ENCODE measurements at regions not wholly inside any gene's neighbourhood (a gene's known extent, or its start where the extent isn't known, plus 50 kb on each side); places are given as distances from the start of the nearest gene placed in this dataset.

DNA sequence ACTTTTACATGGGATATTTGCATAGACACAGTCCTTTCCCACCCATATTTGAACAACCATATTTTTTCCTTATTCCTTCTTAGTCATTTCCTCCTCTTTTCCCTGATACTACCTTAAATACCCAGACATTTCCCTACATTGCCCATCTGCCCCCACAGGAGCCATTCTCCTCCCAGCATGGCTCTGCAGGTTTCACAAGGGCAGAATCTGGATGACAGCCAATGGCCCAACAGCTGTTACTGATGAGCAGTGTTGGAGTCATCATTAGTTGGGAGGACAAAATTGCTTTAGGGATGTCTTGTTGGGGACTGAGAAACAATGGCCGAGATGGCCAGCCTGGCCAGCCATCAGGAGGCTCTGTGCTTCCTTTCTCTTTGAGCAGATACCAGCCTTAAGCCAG lies 209.5 kb downstream of the KLF5 start:
- no peak for DNase-seq

DNA sequence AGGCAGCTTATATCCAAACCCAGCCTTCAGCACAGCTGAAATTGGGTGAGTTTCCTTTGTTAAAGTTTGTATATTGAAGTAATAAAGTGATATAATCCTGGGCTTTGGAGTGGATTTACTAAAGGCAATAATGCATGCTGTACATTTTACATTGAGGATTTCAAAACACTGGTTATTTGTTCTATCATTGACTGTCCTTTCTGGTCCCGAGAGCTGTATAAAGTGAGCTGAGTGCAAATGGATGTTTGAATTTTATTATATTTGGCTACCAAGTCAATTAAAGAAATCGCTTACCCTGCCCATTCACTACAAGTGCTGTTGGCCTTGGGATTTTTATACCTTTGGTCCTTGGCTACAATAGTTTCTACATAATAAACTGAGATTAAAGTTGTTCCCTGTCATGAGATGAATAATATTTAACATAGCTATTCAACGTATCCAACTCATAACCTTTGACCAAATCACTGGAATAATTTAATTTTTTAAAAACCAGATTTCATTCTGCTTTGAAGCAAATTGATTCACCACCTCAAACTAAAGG lies 207.9 kb downstream of the KLF5 start:
- no peak for DNase-seq

DNA sequence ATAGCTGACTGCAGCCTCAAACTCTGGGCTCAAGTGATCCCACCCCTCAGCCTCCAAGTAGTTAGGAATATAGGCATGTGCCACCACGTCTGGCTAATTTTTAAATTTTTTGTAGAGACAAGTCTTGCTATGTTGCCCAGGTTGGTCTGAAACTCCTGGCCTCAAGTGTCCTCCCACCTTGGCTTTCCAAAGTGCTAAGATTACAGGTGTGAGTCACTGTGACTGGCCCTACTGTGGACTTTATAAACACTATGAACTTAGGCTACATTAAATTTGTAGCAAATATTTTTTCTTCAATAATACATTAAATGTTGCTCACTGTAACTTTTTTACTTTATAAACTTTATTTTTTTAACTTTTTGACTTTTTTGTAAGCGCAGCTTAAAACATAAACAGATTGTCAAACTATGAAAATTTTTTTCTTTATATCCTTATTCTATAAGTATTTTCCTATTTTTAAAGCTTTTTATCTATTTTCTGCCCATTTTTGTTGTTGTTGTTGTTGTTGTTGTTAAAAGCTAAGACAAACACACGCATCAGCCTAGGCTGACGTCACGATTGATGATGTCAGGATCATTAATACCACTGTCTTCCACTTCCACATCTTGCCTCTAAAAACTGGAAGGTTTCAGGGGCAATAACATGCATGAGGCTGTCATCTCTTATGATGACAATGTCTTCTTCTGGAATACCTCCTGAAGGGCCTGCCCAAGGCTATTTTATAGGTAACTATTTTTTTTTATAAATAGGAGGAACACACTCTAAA lies 204.2 kb downstream of the KLF5 start:
- DNase-seq, result no peak

DNA sequence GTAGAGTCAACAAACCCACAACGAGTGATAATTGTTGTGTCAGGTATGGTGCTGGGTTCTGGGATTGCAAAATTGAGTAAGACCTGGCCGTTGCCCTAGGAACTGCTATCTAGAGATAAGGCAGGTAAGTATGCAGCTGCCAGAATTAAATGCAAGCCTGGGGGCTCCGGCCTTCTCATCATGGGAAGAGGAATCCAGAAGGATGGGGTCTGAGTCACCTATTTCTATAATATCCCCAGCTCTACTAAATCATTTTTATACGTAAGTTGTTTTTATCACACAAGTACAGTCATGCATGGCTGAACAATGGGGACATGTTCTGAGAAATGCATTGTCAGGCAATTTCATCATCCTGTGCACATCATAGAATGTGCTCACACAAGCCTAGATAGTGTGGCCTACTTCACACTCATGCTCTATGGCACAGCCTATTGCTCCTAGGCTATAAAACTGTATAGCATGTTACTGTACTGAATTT lies 203.0 kb downstream of the KLF5 start:
- DNase-seq, result no peak

DNA sequence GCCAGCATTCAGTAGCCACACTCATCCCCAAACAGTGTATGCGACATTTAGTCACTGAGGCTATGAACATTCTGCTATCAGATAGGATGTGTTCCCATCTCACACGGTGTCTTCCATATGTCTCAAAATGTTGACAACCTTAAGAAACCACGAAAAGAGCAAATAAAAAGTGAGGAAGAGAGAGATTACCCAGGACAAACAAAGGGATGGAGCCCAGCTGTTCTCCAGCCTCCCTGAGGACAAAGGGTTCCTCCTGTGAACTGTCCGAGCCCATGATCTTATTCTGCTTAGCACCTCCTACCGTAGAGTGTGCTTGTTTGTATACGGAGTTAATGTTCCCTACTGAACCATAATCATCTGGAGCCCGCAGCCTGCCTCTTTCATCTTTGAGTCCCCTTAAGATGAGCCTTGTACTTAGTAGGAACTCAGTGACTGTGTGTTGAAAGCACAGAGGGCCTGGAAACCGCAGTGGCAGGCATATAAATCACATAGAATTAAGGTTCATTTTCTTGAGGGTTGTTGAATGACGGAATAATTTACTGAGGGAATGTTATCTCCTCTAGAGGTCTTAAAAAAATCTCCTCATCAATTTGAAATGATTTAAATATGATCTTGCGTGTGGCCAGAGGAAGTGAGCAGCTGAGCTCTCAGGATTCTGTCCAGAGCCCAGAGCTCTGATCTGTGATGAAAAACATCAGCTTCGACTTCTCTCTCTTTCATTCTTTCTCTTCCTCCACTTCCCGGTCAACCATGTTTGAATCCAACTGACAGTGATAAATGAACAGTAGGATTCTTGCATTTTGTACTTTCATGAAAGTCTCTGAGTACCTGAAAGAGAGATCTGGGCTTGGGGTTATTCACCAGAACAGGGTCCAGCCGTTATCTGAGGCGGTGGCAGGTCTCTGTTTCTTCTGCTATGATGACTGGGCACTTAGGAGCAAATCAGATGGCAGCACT lies 200.5 kb downstream of the KLF5 start:
- no peak for DNase-seq

DNA sequence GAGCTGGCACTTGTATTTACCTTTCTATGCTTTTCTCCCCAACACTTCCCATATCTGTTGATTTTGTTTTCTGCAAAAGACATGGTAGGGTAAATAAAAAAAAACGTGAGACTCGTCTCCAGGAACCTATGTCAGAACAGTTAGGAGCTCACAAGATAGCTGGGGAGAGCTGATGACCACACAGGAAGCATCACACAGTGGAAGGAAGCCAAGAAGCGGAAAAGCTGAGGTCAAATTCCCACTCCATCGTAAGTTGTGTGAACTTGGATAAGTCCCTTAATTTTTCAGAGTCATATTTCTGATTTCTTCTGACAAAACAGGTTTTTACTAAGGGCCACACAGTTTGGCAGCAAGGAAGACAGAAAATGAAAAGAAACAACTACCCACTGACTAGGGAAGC lies 199.6 kb downstream of the KLF5 start:
- no peak for DNase-seq

DNA sequence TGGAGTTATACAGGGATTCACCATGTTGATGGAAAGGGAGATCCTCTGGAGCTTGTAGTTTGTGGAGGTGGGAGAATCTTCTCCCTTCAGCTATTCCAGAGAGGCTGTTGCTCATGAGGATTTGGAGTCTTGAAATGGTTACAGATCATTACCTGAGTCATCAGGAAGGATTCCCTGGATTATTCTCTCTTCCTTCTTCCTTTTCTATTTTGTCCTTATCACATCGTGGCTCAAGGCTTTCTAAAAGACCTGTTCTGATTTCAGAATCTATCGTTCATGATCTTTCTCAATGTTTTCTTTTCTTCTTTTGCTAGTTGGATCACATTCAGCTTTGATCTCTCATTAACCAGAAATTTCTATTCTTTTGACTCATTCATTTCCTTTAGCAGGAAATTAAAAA lies 196.0 kb downstream of the KLF5 start:
- DNase-seq, result no peak

DNA sequence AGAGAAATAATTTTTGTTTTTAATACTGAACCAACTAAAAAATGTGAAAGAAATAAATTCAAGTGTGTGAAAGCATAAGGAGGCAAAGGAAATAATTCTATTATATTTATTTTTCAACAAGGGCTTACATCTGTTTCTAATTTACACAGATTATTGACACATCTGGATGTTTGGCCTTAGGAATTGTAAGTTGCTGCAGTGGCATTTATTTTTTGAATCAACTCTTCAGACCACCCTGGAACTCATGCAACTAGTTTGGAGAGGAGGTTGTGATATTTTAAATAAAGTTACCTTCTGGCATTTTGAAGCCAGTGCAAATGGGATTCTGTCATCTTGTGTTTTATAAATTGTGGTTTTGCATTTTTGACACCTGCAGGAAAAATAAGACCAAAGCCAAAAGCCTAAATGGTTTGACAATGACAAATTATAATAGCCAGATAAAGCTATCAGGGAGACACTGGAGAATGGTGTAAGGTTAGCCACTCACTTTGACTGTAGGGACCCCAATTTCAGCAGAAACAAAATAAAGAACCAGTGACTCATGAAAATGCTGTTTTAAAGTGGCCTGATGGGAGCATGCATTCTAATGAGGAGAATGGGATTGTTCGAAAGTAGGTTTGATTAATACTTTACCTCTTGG lies 192.9 kb downstream of the KLF5 start:
- no peak for DNase-seq

DNA sequence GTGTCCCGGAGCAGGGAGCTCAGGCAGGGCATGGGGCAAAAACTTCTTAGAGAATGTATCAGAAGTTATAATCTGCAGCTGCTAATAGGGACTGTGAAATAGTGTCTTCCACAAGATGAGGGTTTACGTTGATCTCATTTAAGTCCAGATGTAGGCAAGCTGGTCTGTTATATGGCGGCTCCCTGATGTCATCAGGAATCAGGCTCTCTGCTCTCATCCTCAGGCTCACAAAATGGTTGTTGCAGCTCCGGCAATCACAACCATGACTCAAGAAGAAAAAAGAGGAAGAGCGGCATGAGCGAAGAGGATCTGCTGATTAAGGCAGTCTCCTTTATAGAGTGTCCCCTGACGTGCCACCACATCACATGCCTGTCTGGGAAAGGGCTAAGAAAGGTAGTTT lies 191.3 kb downstream of the KLF5 start:
- no peak for DNase-seq

DNA sequence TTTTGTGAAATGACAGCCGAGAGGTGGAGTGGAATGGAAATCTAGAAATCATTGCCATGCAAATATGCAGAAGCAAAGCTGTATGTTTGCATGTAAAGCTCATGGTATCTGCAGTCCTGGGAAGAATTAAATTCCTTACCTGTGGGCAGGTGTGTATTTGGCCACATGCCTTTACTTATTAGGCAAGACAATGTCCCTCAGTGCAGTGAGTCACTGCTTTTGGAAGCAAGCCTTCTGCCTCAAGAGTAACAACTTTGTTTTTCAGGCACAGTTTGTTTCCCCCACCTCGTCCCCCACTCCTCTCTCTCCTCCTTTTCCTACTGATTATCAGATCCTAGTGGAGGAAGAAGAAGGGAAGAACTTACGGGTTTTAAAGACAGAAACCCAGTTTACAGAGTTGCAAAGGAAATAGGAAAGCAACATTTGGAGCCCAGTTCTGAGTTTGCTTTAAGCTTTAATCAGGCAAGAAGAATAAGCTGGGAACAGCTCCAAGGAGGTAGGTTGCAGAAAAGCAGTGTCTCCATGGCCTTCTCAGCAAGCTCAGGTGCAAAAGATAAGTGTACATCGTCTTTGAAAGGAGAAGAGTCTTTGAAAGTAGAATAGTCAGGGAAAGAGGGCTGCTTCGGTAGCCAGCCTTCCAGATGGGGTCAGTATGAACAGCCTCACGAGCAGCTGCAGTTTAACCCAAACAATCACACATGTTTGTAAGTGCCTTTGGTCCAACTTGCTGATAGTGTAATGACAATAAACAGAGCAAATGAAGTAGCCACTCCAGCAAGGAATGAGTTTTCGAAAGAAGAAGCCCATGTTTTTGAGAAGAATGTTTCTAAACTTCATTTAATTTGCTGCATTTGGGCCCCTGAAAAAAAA lies 190.1 kb downstream of the KLF5 start:
- no peak for DNase-seq

DNA sequence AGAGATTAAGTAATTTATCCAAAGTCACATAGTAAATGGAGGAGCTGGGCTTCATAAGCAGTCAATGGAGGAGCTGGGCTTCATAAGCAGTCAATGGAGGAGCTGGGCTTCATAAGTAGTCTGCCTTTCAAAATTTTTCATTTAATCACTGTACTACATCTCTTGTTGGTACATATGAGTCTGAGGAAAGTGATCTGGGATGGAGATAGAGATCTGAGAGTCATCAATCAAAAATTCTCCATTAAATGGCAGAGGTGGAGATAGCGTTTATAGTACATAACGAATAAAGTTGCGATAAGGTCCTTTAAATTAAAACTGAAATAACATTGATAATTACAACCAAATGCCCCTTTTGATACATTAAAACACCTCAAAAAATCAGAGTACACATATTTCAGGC lies 189.3 kb downstream of the KLF5 start:
- no peak for DNase-seq

DNA sequence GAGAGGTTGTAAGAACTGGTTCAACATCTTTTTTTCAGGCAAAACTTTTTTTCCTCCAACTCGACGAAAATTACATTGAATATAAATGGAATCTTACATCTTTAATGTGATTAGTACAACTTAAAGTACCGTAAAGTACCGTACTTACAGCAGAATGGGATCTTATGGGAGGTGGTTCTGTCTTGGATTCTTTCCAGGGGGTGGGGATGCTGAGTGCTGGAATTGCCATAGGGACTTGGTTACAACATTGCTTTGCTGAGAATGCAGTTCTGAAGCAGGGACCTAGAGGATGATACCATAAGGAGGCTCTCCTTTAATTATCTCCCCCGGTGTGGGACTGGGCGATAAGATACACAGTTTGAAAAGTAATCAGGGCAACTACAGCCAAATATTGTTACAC lies 186.4 kb downstream of the KLF5 start:
- no peak for DNase-seq

DNA sequence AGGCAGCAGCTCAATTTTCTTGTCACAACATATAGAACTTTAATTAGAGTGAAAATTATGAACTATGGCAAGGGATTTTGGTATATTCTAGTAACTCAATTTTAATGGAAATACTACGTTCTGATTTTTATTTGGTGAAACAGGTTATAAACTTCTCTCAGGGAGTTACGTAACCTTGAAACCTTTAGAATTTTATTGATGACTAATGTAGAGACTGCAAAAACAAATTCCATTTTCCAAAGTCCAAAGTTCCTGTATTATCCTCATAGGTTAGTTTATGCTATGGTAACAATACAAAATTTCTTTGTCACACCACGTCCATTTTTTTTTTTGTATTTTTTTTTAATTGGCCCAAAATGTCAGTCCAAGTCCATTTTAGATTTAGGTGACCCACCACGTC lies 185.7 kb downstream of the KLF5 start:
- DNase-seq, result no peak

DNA sequence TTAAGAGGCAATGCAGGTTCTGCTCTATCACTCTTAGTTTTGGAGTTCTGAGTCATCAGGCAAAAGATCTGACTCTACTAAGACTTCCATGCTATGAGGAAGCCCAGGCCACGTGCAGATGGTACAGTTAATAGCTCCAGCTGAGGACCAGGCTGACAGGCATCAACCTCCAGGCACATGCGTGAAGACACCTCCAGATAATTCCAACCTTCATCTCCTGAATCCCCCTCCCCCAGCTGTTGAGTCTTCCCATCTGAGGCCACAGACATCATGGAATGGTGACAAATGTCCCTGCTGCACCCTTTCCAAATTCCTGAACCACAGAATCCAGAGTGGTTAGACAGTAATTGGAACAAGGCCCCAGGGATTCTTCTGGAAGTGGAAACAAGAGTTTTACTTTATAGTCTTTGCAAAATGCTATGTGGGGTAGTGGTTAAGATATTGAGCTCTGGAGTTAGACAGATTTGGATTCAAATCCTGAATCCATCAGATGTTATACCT lies 183.8 kb downstream of the KLF5 start:
- no peak for DNase-seq

DNA sequence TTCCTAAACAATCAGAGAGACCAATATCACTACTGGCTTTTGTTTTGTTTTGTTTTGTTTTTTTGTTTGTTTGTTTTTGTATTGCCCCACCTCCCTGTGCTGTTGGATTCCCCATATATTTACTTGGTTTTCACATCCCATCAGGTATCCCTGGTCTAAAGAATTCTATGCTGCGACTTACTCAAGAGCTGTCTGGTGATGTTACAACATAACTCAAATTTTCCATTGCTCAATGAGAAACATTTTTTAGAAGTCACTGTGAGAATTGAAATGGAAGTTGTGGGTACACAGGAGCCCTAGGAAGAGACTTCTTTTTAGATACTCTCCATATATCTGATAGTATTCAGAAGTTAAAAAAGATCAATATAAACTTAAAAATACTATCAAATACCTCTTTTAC lies 181.4 kb downstream of the KLF5 start:
- DNase-seq, result no peak

DNA sequence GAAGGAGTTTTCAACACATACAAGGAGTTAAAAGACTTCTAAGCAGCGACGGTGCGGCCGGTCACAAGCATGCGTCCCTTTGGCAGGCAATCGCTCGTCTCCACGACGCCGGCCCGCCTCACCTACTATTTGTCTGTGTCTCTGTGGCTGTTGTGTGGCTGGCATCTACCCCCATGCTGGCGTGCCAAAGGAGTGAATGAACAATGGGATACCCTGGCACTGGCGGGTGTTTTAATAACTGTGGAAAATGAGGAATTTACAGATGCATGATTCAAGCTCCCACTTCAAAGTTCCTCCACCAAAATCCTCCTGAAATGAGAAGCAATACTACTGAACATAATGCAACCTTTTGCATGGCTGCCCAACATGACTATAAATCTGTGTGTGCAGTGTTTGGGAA lies 176.6 kb downstream of the KLF5 start:
- no peak for DNase-seq

DNA sequence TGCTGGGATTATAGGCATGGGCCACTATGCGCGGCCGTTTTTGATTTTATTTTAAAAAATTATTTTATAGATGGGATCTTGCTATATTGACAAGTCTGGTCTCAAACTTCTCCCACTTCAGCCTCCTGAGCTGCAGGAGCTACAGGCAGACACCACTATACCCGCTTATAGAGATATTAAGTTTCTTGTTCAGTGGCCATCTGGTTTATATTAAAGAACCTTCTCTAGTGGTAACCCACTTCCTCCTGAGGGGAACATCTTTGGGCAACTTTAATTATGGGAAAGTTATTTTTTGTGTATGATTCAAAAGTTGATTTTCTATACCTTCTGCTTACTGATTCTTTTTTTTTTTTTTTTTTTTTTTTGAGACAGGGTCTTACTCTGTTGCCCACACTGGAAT lies 172.7 kb downstream of the KLF5 start:
- no peak for DNase-seq

DNA sequence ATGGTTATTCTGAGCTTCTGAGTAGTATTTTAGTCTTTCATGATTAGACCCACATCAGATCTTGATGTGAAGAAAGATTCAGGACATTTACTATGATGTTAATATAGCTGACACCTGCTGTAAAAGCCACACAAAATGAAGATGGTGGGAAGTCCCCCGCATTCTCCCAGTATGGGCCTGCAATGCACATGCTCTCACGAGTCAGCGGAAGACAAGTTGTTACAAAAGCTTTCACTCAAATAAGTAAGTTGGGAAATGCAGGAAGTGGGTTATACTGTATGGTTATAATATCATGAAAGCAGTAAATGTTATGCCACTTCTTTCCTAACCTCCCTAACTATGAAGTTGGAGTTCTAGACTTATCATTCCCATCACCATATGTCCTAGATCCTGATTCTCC lies 171.9 kb downstream of the KLF5 start:
- no peak for DNase-seq

DNA sequence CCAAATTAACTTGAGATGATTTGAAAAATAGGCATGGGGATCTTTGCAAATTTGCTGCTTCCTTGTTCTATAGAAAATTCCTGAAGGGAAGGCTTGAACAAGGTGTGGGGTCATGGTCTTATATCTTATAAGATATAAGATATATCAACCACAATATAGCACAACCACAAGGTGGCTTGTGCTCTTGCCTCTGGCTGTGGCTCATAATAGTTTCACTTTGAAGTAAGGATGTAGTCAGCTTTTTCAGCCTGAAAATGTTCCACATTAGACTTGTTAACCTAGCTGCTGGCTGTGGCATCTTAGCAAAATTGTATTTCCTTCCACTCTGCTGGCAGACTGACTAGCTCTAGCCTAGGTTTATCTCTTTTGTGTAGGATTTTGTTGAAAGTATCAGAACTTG lies 169.7 kb downstream of the KLF5 start:
- DNase-seq, result no peak

DNA sequence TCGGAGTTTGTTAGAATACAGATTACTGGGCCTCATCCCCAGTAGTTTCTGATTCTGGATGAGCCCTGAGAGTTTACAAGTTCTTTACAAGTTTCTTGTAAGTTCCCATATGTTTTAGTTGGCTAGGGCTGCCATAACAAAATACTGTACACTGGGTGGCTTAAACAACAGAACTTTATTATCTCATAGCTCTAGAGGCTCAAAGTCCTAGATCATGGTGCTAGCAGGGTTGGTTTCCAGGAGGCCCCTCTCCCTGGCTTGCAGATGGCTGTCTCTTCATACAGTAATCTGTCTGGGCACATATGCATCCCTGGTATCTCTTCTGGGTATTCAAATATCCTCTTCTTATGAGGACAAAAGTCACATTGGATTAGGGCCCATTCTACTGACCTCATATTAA lies 167.2 kb downstream of the KLF5 start:
- DNase-seq, result no peak

DNA sequence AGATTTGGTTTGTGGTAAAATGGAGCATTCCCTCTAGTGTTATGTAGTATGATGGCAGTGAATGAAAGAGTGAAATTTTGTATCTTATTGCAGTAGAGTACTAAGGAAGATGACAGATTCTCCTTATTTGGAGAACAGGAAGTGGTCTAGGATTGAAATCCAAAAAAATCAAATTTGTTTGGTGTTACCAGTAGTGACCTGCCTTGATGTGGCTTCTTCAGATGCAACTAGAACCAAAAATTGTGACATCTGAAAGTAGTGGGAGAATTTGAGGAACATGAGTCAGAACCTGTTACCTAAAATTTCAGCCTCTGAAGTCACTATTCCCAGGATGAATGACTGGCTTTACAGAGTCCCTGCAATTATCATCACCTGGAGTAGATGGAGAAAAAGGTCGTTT lies 165.9 kb downstream of the KLF5 start:
- no peak for DNase-seq

DNA sequence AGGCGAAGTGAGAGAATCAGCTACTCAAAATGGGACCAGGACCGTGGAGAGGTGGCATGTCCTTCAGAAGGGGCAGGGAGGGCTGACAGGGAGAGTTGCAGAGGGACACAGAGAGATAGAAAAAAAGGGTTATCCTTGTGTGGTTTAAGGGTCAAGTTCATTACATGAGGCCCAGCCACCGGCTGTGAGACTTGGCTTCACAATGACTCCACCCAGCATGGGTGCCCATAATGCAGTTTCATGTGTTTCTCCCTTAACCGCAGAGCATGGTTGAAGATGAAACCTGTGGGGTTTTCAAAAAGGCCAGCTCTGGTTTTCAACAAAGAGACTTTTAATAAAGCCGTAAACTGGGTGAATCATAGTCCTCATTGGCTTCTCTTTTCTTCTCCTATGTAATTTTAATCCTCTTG lies 164.6 kb downstream of the KLF5 start:
- no peak for DNase-seq
